ENCODE measurements at regions not wholly inside any gene's neighbourhood (a gene's known extent, or its start where the extent isn't known, plus 50 kb on each side); places are given as distances from the start of the nearest gene placed in this dataset.
"Not testable (repeated sequence)": the region's sequence is repeated elsewhere in the genome, so short reads cannot be mapped to it uniquely, and the experiment has no call there.

- H3K4me1 Mint-ChIP-seq = no peaks in the 10 kb centered on the region
- no peaks in the 10 kb centered on the region for H3K36me3 Mint-ChIP-seq
- H3K27me3 Mint-ChIP-seq = no peaks in the 10 kb centered on the region
- peaks cover 2% of the 10 kb centered on the region for H3K9me3 Mint-ChIP-seq
- CTCF ChIA-PET = no interaction called here
- no peak for DNase-seq
- H3K27ac Mint-ChIP-seq = no peak overlapping the region
- H3K4me3 Mint-ChIP-seq = no peak overlapping the region
These were observed 225.7 kb downstream of the PYDC2 start for GRCh38 chr3:191686626-191687025.

GRCh38 chr3:191688756-191689433 lies 227.9 kb downstream of the PYDC2 start:
- Mint-ChIP-seq H3K27ac (no peak overlapping the region), H3K4me3 (no peak overlapping the region), H3K4me1 (no peaks in the 10 kb centered on the region), H3K27me3 (no peaks in the 10 kb centered on the region), H3K36me3 (no peaks in the 10 kb centered on the region), H3K9me3 (peaks cover 5% of the 10 kb centered on the region)
- DNase-seq = no peak
- CTCF ChIA-PET = no interaction called here

- H3K36me3 Mint-ChIP-seq, H3K4me1 Mint-ChIP-seq, CTCF ChIA-PET, H3K27ac Mint-ChIP-seq, H3K27me3 Mint-ChIP-seq, H3K4me3 Mint-ChIP-seq, H3K9me3 Mint-ChIP-seq, DNase-seq: not testable (repeated sequence)
These were observed 230.2 kb downstream of the PYDC2 start for GRCh38 chr3:191691184-191691583.

- DNase-seq = no peak
- H3K27me3 Mint-ChIP-seq = no peaks in the 10 kb centered on the region
- H3K4me1 Mint-ChIP-seq = no peaks in the 10 kb centered on the region
- CTCF ChIA-PET = no interaction called here
- H3K4me3 Mint-ChIP-seq = no peak overlapping the region
- no peak overlapping the region for H3K27ac Mint-ChIP-seq
- no peaks in the 10 kb centered on the region for H3K36me3 Mint-ChIP-seq
- H3K9me3 Mint-ChIP-seq = peaks cover 3% of the 10 kb centered on the region
These were observed 234.3 kb downstream of the PYDC2 start for GRCh38 chr3:191695131-191695814.

- CTCF ChIA-PET = no interaction called here
- H3K9me3 Mint-ChIP-seq = peaks cover 6% of the 10 kb centered on the region
- H3K36me3 Mint-ChIP-seq = no peaks in the 10 kb centered on the region
- no peak for DNase-seq
- no peaks in the 10 kb centered on the region for H3K27me3 Mint-ChIP-seq
- no peak overlapping the region for H3K4me3 Mint-ChIP-seq
- H3K4me1 Mint-ChIP-seq = no peaks in the 10 kb centered on the region
- H3K27ac Mint-ChIP-seq = no peak overlapping the region
These were observed 234.8 kb downstream of the PYDC2 start for GRCh38 chr3:191695815-191696153.

- CTCF ChIA-PET = no interaction called here
- Mint-ChIP-seq H3K36me3 (no peaks in the 10 kb centered on the region), H3K4me3 (no peak overlapping the region), H3K27me3 (no peaks in the 10 kb centered on the region), H3K27ac (no peak overlapping the region), H3K9me3 (peaks cover 6% of the 10 kb centered on the region), H3K4me1 (no peaks in the 10 kb centered on the region)
- DNase-seq = no peak
These were observed 235.4 kb downstream of the PYDC2 start for GRCh38 chr3:191696348-191696747.

- H3K9me3 Mint-ChIP-seq = peaks cover 15% of the 10 kb centered on the region
- CTCF ChIA-PET = no interaction called here
- no peak overlapping the region for H3K27ac Mint-ChIP-seq
- no peaks in the 10 kb centered on the region for H3K27me3 Mint-ChIP-seq
- H3K36me3 Mint-ChIP-seq = no peaks in the 10 kb centered on the region
- H3K4me3 Mint-ChIP-seq = no peak overlapping the region
- H3K4me1 Mint-ChIP-seq = no peaks in the 10 kb centered on the region
- no peak for DNase-seq
These were observed 238.6 kb downstream of the PYDC2 start for GRCh38 chr3:191699546-191699945.

GRCh38 chr3:191702121-191702520 lies 241.2 kb downstream of the PYDC2 start:
- no peak for DNase-seq
- Mint-ChIP-seq H3K9me3 (peaks cover 15% of the 10 kb centered on the region), H3K4me1 (no peaks in the 10 kb centered on the region), H3K27me3 (no peaks in the 10 kb centered on the region), H3K4me3 (no peak overlapping the region), H3K27ac (no peak overlapping the region), H3K36me3 (no peaks in the 10 kb centered on the region)
- CTCF ChIA-PET = no interaction called here

GRCh38 chr3:191707817-191708216 lies 246.9 kb downstream of the PYDC2 start:
- DNase-seq = no peak
- no peaks in the 10 kb centered on the region for H3K36me3 Mint-ChIP-seq
- CTCF ChIA-PET = no interaction called here
- H3K27me3 Mint-ChIP-seq = no peaks in the 10 kb centered on the region
- no peaks in the 10 kb centered on the region for H3K4me1 Mint-ChIP-seq
- H3K27ac Mint-ChIP-seq = no peak overlapping the region
- H3K9me3 Mint-ChIP-seq = peaks cover 12% of the 10 kb centered on the region
- no peak overlapping the region for H3K4me3 Mint-ChIP-seq

- Mint-ChIP-seq H3K9me3 (peaks cover 3% of the 10 kb centered on the region), H3K27ac (no peak overlapping the region), H3K27me3 (no peaks in the 10 kb centered on the region), H3K4me3 (no peak overlapping the region), H3K4me1 (no peaks in the 10 kb centered on the region), H3K36me3 (no peaks in the 10 kb centered on the region)
- no peak for DNase-seq
- CTCF ChIA-PET = no interaction called here
These were observed 254.6 kb downstream of the PYDC2 start for GRCh38 chr3:191715585-191715984.

GRCh38 chr3:191721390-191721861 lies 260.5 kb downstream of the PYDC2 start:
- DNase-seq = no peak
- no peaks in the 10 kb centered on the region for H3K4me1 Mint-ChIP-seq
- H3K27ac Mint-ChIP-seq = no peak overlapping the region
- no peaks in the 10 kb centered on the region for H3K36me3 Mint-ChIP-seq
- no peaks in the 10 kb centered on the region for H3K27me3 Mint-ChIP-seq
- H3K4me3 Mint-ChIP-seq = no peak overlapping the region
- CTCF ChIA-PET = no interaction called here
- peaks cover 2% of the 10 kb centered on the region for H3K9me3 Mint-ChIP-seq

GRCh38 chr3:191721990-191722389 lies 261.0 kb downstream of the PYDC2 start:
- Mint-ChIP-seq H3K4me3 (no peak overlapping the region), H3K36me3 (no peaks in the 10 kb centered on the region), H3K4me1 (no peaks in the 10 kb centered on the region), H3K27ac (no peak overlapping the region), H3K27me3 (no peaks in the 10 kb centered on the region), H3K9me3 (peaks cover 2% of the 10 kb centered on the region)
- CTCF ChIA-PET = no interaction called here
- no peak for DNase-seq

GRCh38 chr3:191727338-191727737 lies 266.4 kb downstream of the PYDC2 start:
- Mint-ChIP-seq H3K4me1 (no peaks in the 10 kb centered on the region), H3K27ac (no peak overlapping the region), H3K36me3 (no peaks in the 10 kb centered on the region), H3K9me3 (no peaks in the 10 kb centered on the region), H3K4me3 (no peak overlapping the region), H3K27me3 (no peaks in the 10 kb centered on the region)
- no peak for DNase-seq
- CTCF ChIA-PET = no interaction called here

- H3K4me1 Mint-ChIP-seq = no peaks in the 10 kb centered on the region
These were observed 267.2 kb downstream of the PYDC2 start for GRCh38 chr3:191728186-191728585.

GRCh38 chr3:191737742-191738141 lies 276.8 kb downstream of the PYDC2 start:
- Mint-ChIP-seq H3K4me3 (no peak overlapping the region), H3K4me1 (no peaks in the 10 kb centered on the region), H3K36me3 (no peaks in the 10 kb centered on the region), H3K9me3 (peaks cover 24% of the 10 kb centered on the region), H3K27me3 (no peaks in the 10 kb centered on the region), H3K27ac (no peak overlapping the region)
- CTCF ChIA-PET = no interaction called here
- DNase-seq = no peak

More at GRCh38 chr3:191728186-191728585, 267.2 kb downstream of the PYDC2 start:
- Mint-ChIP-seq H3K27me3 (no peaks in the 10 kb centered on the region), H3K36me3 (no peaks in the 10 kb centered on the region), H3K9me3 (peaks cover 5% of the 10 kb centered on the region), H3K27ac (no peak overlapping the region), H3K4me3 (no peak overlapping the region)
- no peak for DNase-seq
- CTCF ChIA-PET = no interaction called here

All from activated naive CD4-positive, alpha-beta T cell treated with anti-CD3 and anti-CD28 coated beads, Interleukin-2, amount 10 ng/mL, durations not matched to agents 7 days and 5 days (primary cell).